ENCODE measurements at regions not wholly inside any gene's neighbourhood (a gene's known extent, or its start where the extent isn't known, plus 50 kb on each side); places are given as distances from the start of the nearest gene placed in this dataset.
"Not testable (repeated sequence)": the region's sequence is repeated elsewhere in the genome, so short reads cannot be mapped to it uniquely, and the experiment has no call there.

GRCh38 chr9:85208666-85209065 lies 533.1 kb downstream of the AGTPBP1 start:
- no peak for DNase-seq (ENCODE audit: low read depth, low spot score)

- DNase-seq (ENCODE audit: low read depth, low spot score), result no peak
Observed at GRCh38 chr9:85204176-85204575, 534.6 kb downstream of the NTRK2 start.

GRCh38 chr9:85202596-85202995 lies 533.1 kb downstream of the NTRK2 start:
- DNase-seq (ENCODE audit: low read depth, low spot score), result no peak

- DNase-seq (ENCODE audit: low read depth, low spot score), result no peak
Observed at GRCh38 chr9:85200726-85201404, 531.3 kb downstream of the NTRK2 start.

GRCh38 chr9:85199866-85200495 lies 530.5 kb downstream of the NTRK2 start:
- DNase-seq (ENCODE audit: low read depth, low spot score), result no peak

GRCh38 chr9:85192750-85193149 lies 523.2 kb downstream of the NTRK2 start:
- DNase-seq (ENCODE audit: low read depth, low spot score), result no peak

GRCh38 chr9:85186218-85186585 lies 516.7 kb downstream of the NTRK2 start:
- DNase-seq (ENCODE audit: low read depth, low spot score), result no peak

- no peak for DNase-seq (ENCODE audit: low read depth, low spot score)
Observed at GRCh38 chr9:85185486-85186217, 516.1 kb downstream of the NTRK2 start.

GRCh38 chr9:85182383-85182782 lies 512.9 kb downstream of the NTRK2 start:
- DNase-seq (ENCODE audit: low read depth, low spot score), result no peak

GRCh38 chr9:85178474-85178873 lies 508.9 kb downstream of the NTRK2 start:
- no peak for DNase-seq (ENCODE audit: low read depth, low spot score)

GRCh38 chr9:85173967-85174366 lies 504.4 kb downstream of the NTRK2 start:
- DNase-seq (ENCODE audit: low read depth, low spot score), result no peak

- no peak for DNase-seq (ENCODE audit: low read depth, low spot score)
Observed at GRCh38 chr9:85172001-85172978, 502.8 kb downstream of the NTRK2 start.

GRCh38 chr9:85171163-85171562 lies 501.6 kb downstream of the NTRK2 start:
- DNase-seq (ENCODE audit: low read depth, low spot score), result no peak

GRCh38 chr9:85168412-85168811 lies 498.9 kb downstream of the NTRK2 start:
- DNase-seq (ENCODE audit: low read depth, low spot score), result no peak

- DNase-seq (ENCODE audit: low read depth, low spot score), result no peak
Observed at GRCh38 chr9:85167146-85167545, 497.6 kb downstream of the NTRK2 start.

- DNase-seq (ENCODE audit: low read depth, low spot score), result no peak
Observed at GRCh38 chr9:85163825-85164224, 494.3 kb downstream of the NTRK2 start.

GRCh38 chr9:85163415-85163814 lies 493.9 kb downstream of the NTRK2 start:
- no peak for DNase-seq (ENCODE audit: low read depth, low spot score)

GRCh38 chr9:85162822-85163221 lies 493.3 kb downstream of the NTRK2 start:
- no peak for DNase-seq (ENCODE audit: low read depth, low spot score)

- DNase-seq (ENCODE audit: low read depth, low spot score), result not testable (repeated sequence)
Observed at GRCh38 chr9:85160944-85161343, 491.4 kb downstream of the NTRK2 start.

GRCh38 chr9:85158512-85158911 lies 489.0 kb downstream of the NTRK2 start:
- no peak for DNase-seq (ENCODE audit: low read depth, low spot score)

GRCh38 chr9:85157772-85158171 lies 488.2 kb downstream of the NTRK2 start:
- DNase-seq (ENCODE audit: low read depth, low spot score), result no peak

GRCh38 chr9:85156652-85157051 lies 487.1 kb downstream of the NTRK2 start:
- no peak for DNase-seq (ENCODE audit: low read depth, low spot score)
